Stimulated activated CD4-positive, alpha-beta T cell treated with anti-CD3 and anti-CD28 coated beads, TNF-alpha, amount 100 ng/mL, for 48 hours (primary cell): ENCODE measurements at regions not wholly inside any gene's neighbourhood (a gene's known extent, or its start where the extent isn't known, plus 50 kb on each side); places are given as distances from the start of the nearest gene placed in this dataset.

Source experiments
- DNase-seq, 3 donors: peaks; one replicate each; pipeline ENCODE4 v3.0.0-alpha.2; 2020; ENCODE audit warnings: low read depth in 3 of 3

GRCh38 chr4:135605076-135605475 lies 1403.5 kb upstream of the PABPC4L start:
- no peak for DNase-seq

GRCh38 chr4:135604531-135604930 lies 1402.9 kb upstream of the PABPC4L start:
- no peak for DNase-seq

GRCh38 chr4:135601351-135601750 lies 1399.8 kb upstream of the PABPC4L start:
- DNase-seq: no peak

GRCh38 chr4:135598151-135598550 lies 1396.6 kb upstream of the PABPC4L start:
- no peak for DNase-seq

- DNase-seq: no peak
Measured at GRCh38 chr4:135594521-135594920, 1392.9 kb upstream of the PABPC4L start.

GRCh38 chr4:135575041-135575440 lies 1373.5 kb upstream of the PABPC4L start:
- DNase-seq: no peak

- no peak for DNase-seq
Measured at GRCh38 chr4:135573251-135573650, 1371.7 kb upstream of the PABPC4L start.

GRCh38 chr4:135564090-135564489 lies 1362.5 kb upstream of the PABPC4L start:
- no peak for DNase-seq

- DNase-seq: no peak
Measured at GRCh38 chr4:135553213-135553612, 1351.6 kb upstream of the PABPC4L start.

- DNase-seq: no peak
Measured at GRCh38 chr4:135552131-135552530, 1350.5 kb upstream of the PABPC4L start.

- DNase-seq: no peak
Measured at GRCh38 chr4:135548711-135549110, 1347.1 kb upstream of the PABPC4L start.

- DNase-seq: no peak
Measured at GRCh38 chr4:135545616-135546317, 1344.2 kb upstream of the PABPC4L start.

- DNase-seq: no peak
Measured at GRCh38 chr4:135538698-135539097, 1337.1 kb upstream of the PABPC4L start.

GRCh38 chr4:135533053-135533452 lies 1331.5 kb upstream of the PABPC4L start:
- no peak for DNase-seq

- no peak for DNase-seq
Measured at GRCh38 chr4:135532132-135532531, 1330.5 kb upstream of the PABPC4L start.

- DNase-seq: no peak
Measured at GRCh38 chr4:135515295-135515694, 1313.7 kb upstream of the PABPC4L start.

GRCh38 chr4:135510582-135510981 lies 1309.0 kb upstream of the PABPC4L start:
- DNase-seq: no peak

GRCh38 chr4:135508006-135508714 lies 1306.6 kb upstream of the PABPC4L start:
- DNase-seq: no peak

- no peak for DNase-seq
Measured at GRCh38 chr4:135497563-135498152, 1296.1 kb upstream of the PABPC4L start.

GRCh38 chr4:135492439-135492838 lies 1290.8 kb upstream of the PABPC4L start:
- DNase-seq: no peak

- no peak for DNase-seq
Measured at GRCh38 chr4:135485371-135485770, 1283.8 kb upstream of the PABPC4L start.

- no peak for DNase-seq
Measured at GRCh38 chr4:135476272-135476671, 1274.7 kb upstream of the PABPC4L start.

- DNase-seq: no peak
Measured at GRCh38 chr4:135464311-135464710, 1262.7 kb upstream of the PABPC4L start.
